Chondrocyte (in vitro differentiated cells): ENCODE measurements at regions not wholly inside any gene's neighbourhood (a gene's known extent, or its start where the extent isn't known, plus 50 kb on each side); places are given as distances from the start of the nearest gene placed in this dataset.

Experiments used
- DNase-seq: peaks from one replicate; pipeline ENCODE4 v3.0.0; 2021; ENCODE audit warnings: mixed read lengths, low spot score
- H3K27ac Mint-ChIP-seq: one replicate; pipeline ENCODE4 v1.8.0; 2021; ENCODE audit warnings: mild to moderate bottlenecking, moderate library complexity, mixed read lengths; ENCODE audit not compliant: unreplicated experiment
- H3K27me3 Mint-ChIP-seq: 2 replicates; pipeline ENCODE4 v1.8.0; 2021; ENCODE audit warnings: low read depth, mixed read lengths
- H3K36me3 Mint-ChIP-seq: 2 replicates; pipeline ENCODE4 v1.8.0; 2021; ENCODE audit warnings: low read depth, mixed read lengths
- H3K4me1 Mint-ChIP-seq: 2 replicates; pipeline ENCODE4 v1.8.0; 2021; ENCODE audit warnings: low read depth, mild to moderate bottlenecking, mixed read lengths
- H3K4me3 Mint-ChIP-seq: one replicate; pipeline ENCODE4 v1.8.0; 2021; ENCODE audit warnings: mild to moderate bottlenecking, moderate library complexity, mixed read lengths; ENCODE audit not compliant: unreplicated experiment
- H3K9me3 Mint-ChIP-seq: 2 replicates; pipeline ENCODE4 v1.8.0; 2021; ENCODE audit warnings: low read depth, mixed read lengths
- CTCF ChIP-seq: fragments of 200-600 bp; sonication (generic); IDR thresholded peaks from 2 replicates; pipeline ENCODE4 v1.5.0; 2021; ENCODE audit warnings: antibody characterized with exemption, mild to moderate bottlenecking, moderate library complexity

- no peaks in the 10 kb centered on the region for H3K36me3 Mint-ChIP-seq
- DNase-seq: no peak
- no peak overlapping the region for H3K4me3 Mint-ChIP-seq
- no peak for TF ChIP-seq CTCF
- no peaks in the 10 kb centered on the region for H3K4me1 Mint-ChIP-seq
- no peak overlapping the region for H3K27ac Mint-ChIP-seq
- H3K9me3 Mint-ChIP-seq: peaks cover 8% of the 10 kb centered on the region
- H3K27me3 Mint-ChIP-seq: no peaks in the 10 kb centered on the region
Measured at GRCh38 chr7:125512373-125512772, 582.7 kb upstream of the POT1 start.

- Mint-ChIP-seq H3K36me3 (no peaks in the 10 kb centered on the region), H3K4me1 (no peaks in the 10 kb centered on the region), H3K27ac (no peak overlapping the region), H3K27me3 (no peaks in the 10 kb centered on the region), H3K4me3 (no peak overlapping the region), H3K9me3 (peaks cover 8% of the 10 kb centered on the region)
- no peak for TF ChIP-seq CTCF
- DNase-seq: no peak
Measured at GRCh38 chr7:125511310-125511709, 581.7 kb upstream of the POT1 start.

- no peak for DNase-seq
- no peak overlapping the region for H3K4me3 Mint-ChIP-seq
- no peak overlapping the region for H3K27ac Mint-ChIP-seq
- no peaks in the 10 kb centered on the region for H3K27me3 Mint-ChIP-seq
- no peaks in the 10 kb centered on the region for H3K4me1 Mint-ChIP-seq
- no peak for TF ChIP-seq CTCF
- peaks cover 9% of the 10 kb centered on the region for H3K9me3 Mint-ChIP-seq
- H3K36me3 Mint-ChIP-seq: peaks cover 1% of the 10 kb centered on the region
Measured at GRCh38 chr7:125506331-125506730, 576.7 kb upstream of the POT1 start.

GRCh38 chr7:125504848-125505247, 575.2 kb upstream of the POT1 start:
- no peak for TF ChIP-seq CTCF
- Mint-ChIP-seq H3K27ac (no peak overlapping the region), H3K36me3 (peaks cover 1% of the 10 kb centered on the region), H3K9me3 (peaks cover 9% of the 10 kb centered on the region), H3K4me1 (no peaks in the 10 kb centered on the region), H3K4me3 (no peak overlapping the region), H3K27me3 (no peaks in the 10 kb centered on the region)
- DNase-seq: no peak

- Mint-ChIP-seq H3K4me1 (peaks cover 2% of the 10 kb centered on the region), H3K9me3 (peaks cover 4% of the 10 kb centered on the region), H3K27me3 (no peaks in the 10 kb centered on the region), H3K4me3 (no peak overlapping the region), H3K27ac (no peak overlapping the region), H3K36me3 (no peaks in the 10 kb centered on the region)
- no peak for TF ChIP-seq CTCF
- no peak for DNase-seq
Measured at GRCh38 chr7:125495997-125496396, 566.4 kb upstream of the POT1 start.
